HG03103 (cell line): ENCODE measurements at regions not wholly inside any gene's neighbourhood (a gene's known extent, or its start where the extent isn't known, plus 50 kb on each side); places are given as distances from the start of the nearest gene placed in this dataset.

Experiments used
- ATAC-seq: cut with Tn5 transposase; IDR thresholded peaks from one replicate; pipeline ENCODE4 v1.9.1; 2021; ENCODE audit warnings: low read depth; ENCODE audit not compliant: unreplicated experiment

GRCh38 chr5:143695244-143695864, 116.6 kb upstream of the HMHB1 start:
- no peak for ATAC-seq

DNA sequence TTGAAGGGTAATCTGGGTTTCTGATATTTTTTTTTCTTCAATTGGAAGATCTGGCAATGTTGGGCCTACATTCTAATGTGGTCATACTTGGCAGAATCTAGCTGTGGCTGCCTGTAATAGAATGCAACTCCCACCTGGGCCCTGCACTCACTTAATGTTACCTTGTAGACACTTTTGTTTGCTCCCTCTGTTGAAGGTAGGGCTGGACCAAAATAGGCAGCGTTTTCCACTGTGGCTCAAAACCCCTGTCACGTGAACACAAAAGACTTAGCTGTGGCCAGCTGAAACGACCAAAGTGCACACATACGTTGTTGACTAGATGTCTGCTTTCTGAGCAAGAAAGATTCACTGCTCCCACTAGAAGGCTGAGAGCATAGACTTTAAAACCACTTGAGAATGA, 117.6 kb upstream of the HMHB1 start:
- no peak for ATAC-seq

DNA sequence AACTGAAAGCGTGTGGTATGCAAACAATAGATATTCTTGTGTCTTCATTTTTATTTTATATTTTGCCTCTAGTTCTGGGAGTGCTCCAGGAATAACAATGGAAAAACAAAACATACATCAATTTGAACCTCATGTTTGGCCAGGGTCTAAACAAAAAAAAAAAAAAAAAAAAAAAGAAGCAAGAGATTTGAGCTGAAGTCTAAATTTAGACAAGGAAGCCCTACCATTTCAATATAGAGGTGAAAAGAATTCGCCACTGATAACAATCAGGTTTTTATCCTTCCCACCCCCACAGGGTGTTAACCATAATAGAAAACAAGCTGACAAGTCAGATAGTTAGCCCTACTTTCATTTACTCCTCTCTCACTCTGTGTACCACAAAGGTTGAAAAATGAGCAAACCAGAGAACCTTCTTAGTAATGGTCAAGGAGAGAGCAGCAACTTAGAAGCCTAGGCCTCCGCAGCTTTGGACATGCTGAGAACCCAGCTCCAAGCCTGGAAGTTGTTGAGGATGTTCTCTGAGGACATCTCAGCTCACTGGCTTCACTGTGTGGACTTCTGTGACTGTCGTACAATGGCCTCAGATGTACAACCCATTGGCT, 118.2 kb upstream of the HMHB1 start:
- peak; percentile 60 for ATAC-seq

DNA sequence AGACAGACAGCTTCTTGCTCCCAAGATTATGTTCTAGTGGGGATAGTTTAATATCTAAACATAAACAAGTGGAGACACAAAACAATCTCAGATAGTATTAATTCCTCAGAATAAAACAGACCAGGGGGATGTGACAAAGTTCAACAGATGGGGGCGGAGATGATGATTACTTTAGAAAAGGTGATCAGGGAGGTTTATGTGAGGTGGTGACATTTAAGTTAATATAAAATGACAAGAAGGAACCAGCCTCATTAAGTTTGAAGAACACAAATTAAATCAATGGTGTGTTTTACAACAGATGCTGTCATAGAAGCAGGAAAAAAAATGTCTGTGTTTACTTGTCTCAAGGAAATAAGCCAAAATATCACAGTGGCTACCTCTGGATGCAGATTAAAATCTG, 119.6 kb upstream of the HMHB1 start:
- no peak for ATAC-seq

DNA sequence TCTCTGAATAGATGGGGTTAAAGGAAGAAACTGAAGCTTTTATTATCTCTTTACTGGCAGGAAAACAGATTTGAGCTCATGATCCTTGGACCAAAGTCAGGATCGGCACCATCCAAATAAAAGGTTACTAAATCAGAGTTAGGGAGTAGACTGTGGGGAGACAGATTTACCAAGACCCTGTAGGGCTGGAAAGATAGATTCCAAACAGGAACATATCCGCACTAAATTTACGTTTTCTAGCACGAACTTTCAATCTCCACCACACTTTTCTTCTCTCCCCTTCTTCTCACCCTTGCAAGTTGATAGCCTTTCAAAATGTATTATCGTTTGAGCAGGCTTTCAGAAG, 120.0 kb upstream of the HMHB1 start:
- ATAC-seq, result no peak

- ATAC-seq, result no peak
Measured at GRCh38 chr5:143691287-143691944, 120.5 kb upstream of the HMHB1 start.

DNA sequence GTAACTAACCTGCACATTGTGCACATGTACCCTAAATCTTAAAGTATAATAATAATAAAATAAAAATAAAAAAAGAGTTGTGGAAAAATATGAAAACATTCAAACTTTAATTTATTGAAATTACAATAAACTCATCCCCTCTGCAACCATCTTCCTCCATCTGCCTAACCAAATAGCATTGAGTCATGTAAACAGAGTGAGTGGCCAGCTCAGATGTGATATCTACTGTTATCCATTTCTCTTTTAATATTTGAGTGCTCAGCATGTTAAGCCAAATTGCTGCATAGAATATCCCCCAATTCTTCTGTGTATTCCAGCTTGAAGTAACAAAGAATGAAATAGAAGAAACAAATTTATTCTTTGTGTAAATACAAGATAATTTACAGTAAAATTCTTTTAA, 124.4 kb upstream of the HMHB1 start:
- ATAC-seq, result no peak

DNA sequence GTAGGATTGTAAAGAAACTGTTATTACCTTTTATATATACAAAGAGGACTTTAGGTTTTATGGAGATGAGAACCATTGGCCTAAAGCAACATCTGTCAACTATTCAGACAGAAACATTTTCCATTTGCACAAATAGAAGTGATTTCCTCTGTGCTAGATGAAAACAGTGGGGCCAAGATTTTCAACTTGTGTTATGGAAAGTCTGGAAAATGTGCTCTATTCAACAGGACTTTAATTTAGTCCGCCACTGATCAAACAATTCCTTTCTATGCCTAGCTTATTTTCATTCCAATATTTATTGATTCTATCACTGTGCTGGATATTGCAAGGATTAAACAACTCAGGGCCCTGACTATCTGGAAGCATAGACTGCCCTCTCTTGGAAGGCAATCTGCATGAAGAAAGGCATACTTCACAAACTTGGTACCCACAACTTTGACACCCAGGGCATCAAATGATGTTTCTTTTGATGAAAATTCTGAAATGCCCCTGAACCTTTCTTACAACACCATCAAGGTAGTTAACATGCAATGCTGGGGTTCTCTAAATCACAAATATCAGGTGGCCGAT, 126.6 kb upstream of the HMHB1 start:
- no peak for ATAC-seq

DNA sequence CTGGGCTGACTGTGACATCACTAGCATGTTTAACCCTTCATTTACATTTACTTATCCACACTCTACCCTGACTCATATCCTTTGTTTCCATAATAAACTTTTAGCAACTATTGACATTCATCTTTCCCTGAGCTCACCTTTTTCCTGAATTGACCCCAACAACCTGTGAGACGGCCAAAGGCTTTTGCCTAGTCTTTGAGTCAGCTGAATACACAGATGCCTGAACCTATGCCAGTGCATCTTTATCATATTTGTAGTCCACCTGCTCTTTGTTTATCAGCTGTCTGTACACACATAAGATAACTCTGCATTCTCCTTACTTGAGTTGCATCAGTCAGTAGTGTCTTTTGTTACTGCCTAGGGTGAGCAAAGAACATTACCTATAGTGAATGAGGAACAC, 128.5 kb upstream of the HMHB1 start:
- ATAC-seq, result no peak

- ATAC-seq, result no peak
Measured at GRCh38 chr5:143682929-143683386, 129.0 kb upstream of the HMHB1 start.

DNA sequence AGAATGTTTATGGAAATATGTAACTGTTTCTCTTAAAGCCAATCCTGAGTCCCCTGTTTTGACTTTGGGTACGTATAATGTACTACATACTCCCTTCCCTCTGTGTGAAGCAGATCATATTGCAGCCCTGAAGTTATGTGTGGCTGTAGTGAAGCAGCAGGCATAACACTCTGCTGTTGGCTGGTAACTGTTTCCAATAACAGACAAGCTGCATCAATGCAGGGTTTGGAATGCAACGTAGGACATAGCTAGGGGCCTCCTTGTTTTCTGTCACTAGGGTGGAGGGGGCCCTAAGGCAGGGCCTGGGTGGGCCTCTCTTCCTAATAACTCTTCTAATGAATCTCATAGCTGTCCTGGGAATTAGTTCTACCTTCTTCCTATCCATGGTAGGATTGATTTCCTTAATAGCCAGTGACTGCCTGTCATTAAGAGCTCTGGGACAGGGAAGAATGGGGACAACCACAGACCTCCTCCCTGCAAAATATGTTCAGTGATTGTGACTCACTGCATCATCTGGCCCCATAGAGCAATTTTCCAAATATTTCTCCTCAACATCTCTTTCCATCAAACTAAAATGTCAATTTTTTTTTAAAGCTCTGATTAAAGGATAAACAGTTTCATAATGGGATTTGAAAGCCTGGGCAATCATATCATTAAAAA, 129.6 kb upstream of the HMHB1 start:
- no peak for ATAC-seq

- ATAC-seq, result no peak
Measured at GRCh38 chr5:143680672-143681259, 131.2 kb upstream of the HMHB1 start.

GRCh38 chr5:143679777-143680176, 132.2 kb upstream of the HMHB1 start:
- no peak for ATAC-seq

- no peak for ATAC-seq
Measured at GRCh38 chr5:143678148-143678905, 133.6 kb upstream of the HMHB1 start.

DNA sequence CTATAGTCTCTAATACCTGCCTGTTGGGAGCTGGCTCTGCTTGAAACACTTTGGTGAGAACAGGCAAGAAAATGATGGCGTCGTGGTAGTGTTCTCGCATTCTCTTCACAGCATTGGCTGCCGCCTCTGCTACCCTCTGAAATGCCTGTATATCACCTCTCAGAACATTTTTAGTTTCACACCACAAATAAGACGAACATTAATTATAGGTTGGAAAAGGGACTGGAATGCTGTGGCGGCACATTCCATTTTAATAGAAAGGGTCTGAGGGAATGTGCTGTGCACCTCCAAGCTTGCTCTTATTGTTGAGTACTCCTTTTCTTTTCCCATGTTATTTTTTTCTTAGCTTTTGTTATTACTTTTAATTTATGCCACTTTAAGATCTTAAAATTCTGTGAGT, 134.6 kb upstream of the HMHB1 start:
- ATAC-seq, result no peak

DNA sequence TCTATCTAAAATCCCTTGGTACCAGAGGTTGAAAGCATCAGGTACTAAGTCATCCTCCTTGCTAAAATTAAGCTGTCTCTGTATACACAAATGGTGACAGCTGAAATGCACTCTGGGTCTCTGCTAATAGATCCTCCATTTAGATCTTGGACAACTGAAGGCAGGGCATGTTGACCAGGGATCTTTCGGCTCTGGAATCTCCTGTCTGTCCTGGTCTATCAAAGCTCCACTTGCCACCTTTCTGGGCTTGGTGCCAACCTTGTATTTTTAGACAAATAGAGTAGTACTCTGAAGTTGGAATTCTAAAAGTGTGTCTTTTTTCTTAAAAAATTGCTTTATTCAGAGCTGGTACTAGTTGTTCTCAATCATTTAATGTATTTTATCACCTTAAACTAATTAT, 135.2 kb upstream of the HMHB1 start:
- ATAC-seq, result no peak

- no peak for ATAC-seq
Measured at GRCh38 chr5:143674469-143674786, 137.5 kb upstream of the HMHB1 start.

- ATAC-seq, result no peak
Measured at GRCh38 chr5:143673676-143674468, 138.1 kb upstream of the HMHB1 start.

- no peak for ATAC-seq
Measured at GRCh38 chr5:143672806-143673205, 139.2 kb upstream of the HMHB1 start.
